OCI-LY7 (cell line): ENCODE measurements at regions not wholly inside any gene's neighbourhood (a gene's known extent, or its start where the extent isn't known, plus 50 kb on each side); places are given as distances from the start of the nearest gene placed in this dataset.

Experiments
- CTCF ChIP-seq: fragments of 200-600 bp; sonication (generic); conservative IDR thresholded peaks from 2 replicates; pipeline ENCODE4 v1.5.1; 2014; ENCODE audit warnings: mild to moderate bottlenecking, antibody characterized with exemption, low read length, moderate library complexity, mixed read lengths
- EZH2phosphoT487 ChIP-seq: fragments of 200-600 bp; sonication (generic); IDR thresholded peaks from 2 replicates; pipeline ENCODE4 v1.6.1; 2018; ENCODE audit warnings: low read depth, borderline replicate concordance, mild to moderate bottlenecking, mixed run types, antibody characterized with exemption, low read length, moderate library complexity, mixed read lengths

GRCh38 chr2:220585241-220585640 lies 957.8 kb downstream of the SLC4A3 start:
- TF ChIP-seq CTCF: no peak
- TF ChIP-seq EZH2phosphoT487: no peak
